ENCODE measurements at regions not wholly inside any gene's neighbourhood (a gene's known extent, or its start where the extent isn't known, plus 50 kb on each side); places are given as distances from the start of the nearest gene placed in this dataset.

GRCh38 chr17:34131386-34131785, 123.7 kb upstream of the CCL2 start:
- TF ChIP-seq CTCF (IDR thresholded peaks at IDR 0.05) = no peak
- TF ChIP-seq POLR2A (IDR thresholded peaks at IDR 0.05) = no peak
